Smooth muscle cell (in vitro differentiated cells): ENCODE measurements at regions not wholly inside any gene's neighbourhood (a gene's known extent, or its start where the extent isn't known, plus 50 kb on each side); places are given as distances from the start of the nearest gene placed in this dataset.

Source experiments
- DNase-seq: peaks from one replicate; lab custom pipeline; 2025; ENCODE audit not compliant: unreplicated experiment; lab: John Stamatoyannopoulos, UW
- H2AFZ ChIP-seq: fragments of 200-600 bp; sonication (generic); 2 replicates; pipeline ENCODE4 v1.6.0; 2016; ENCODE audit warnings: antibody characterized with exemption, low read depth, mild to moderate bottlenecking
- H3F3A ChIP-seq: fragments of 200-600 bp; sonication (generic); 2 replicates; pipeline ENCODE4 v1.6.0; 2017; ENCODE audit warnings: antibody characterized with exemption, low read depth
- H3K27ac ChIP-seq: fragments of 200-600 bp; sonication (generic); 2 replicates; pipeline ENCODE4 v1.5.1; 2016; ENCODE audit warnings: low read depth, mild to moderate bottlenecking
- H3K27me3 ChIP-seq: fragments of 200-600 bp; sonication (generic); 2 replicates; pipeline ENCODE4 v1.6.1; 2016; ENCODE audit warnings: low read depth, mild to moderate bottlenecking
- H3K36me3 ChIP-seq: fragments of 200-600 bp; sonication (generic); 2 replicates; pipeline ENCODE4 v1.5.1; 2016; ENCODE audit warnings: low read depth
- H3K4me1 ChIP-seq: fragments of 200-600 bp; sonication (generic); 2 replicates; pipeline ENCODE4 v1.5.1; 2016; ENCODE audit warnings: low read depth
- H3K4me2 ChIP-seq: fragments of 200-600 bp; sonication (generic); 2 replicates; pipeline ENCODE4 v1.6.0; 2016; ENCODE audit warnings: mild to moderate bottlenecking
- H3K4me3 ChIP-seq: fragments of 200-600 bp; sonication (generic); 2 replicates; pipeline ENCODE4 v1.5.1; 2016; ENCODE audit warnings: mild to moderate bottlenecking
- H3K79me2 ChIP-seq: fragments of 200-600 bp; sonication (generic); 2 replicates; pipeline ENCODE4 v1.6.0; 2016; ENCODE audit warnings: low read depth, mild to moderate bottlenecking
- H3K9ac ChIP-seq: fragments of 200-600 bp; sonication (generic); 2 replicates; pipeline ENCODE4 v1.6.0; 2016; ENCODE audit warnings: low read depth
- H3K9me3 ChIP-seq: fragments of 200-600 bp; sonication (generic); replicated peaks from 2 replicates; pipeline ENCODE4 v1.5.1; 2016; ENCODE audit warnings: low read depth
- H4K20me1 ChIP-seq: fragments of 200-600 bp; sonication (generic); 2 replicates; pipeline ENCODE4 v1.6.0; 2016; ENCODE audit warnings: low read depth
- whole genome bisulfite sequencing: methylation state at CpG from one replicate; pipeline ENCODE4 v1.1.7; 2016; ENCODE audit warnings: low lambda C conversion rate; 5-methylcytosine and 5-hydroxymethylcytosine counted together
- TF ChIP-seq, protein P1 (sequence below): fragments of 200-600 bp; sonication (generic); IDR thresholded peaks from 2 replicates; pipeline ENCODE4 v1.5.1; 2017; ENCODE audit warnings: borderline replicate concordance, mild to moderate bottlenecking, antibody characterized with exemption; ENCODE audit not compliant: insufficient read depth, poor library complexity, severe bottlenecking

DNA sequence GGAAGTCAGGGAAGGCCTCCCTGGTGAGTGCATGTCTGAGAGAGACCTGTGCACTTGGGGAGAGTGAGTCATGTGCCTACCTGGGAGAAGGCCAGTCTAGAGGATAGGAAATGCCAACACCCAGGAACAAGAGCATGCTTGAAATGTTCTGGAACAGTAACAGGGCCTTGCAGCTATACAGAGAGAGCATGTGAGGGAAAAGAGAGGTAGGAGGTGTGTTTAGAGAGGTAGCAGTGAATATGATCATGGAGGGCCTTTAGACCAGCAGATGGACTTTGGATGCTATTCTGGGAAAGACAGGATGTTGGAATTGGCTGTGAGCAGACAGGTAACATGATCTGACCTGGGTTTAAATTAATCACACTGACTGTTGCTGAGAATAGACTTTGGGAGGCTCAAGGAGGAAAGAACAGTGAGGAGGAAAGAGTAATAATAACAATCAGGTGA is 1143.6 kb downstream of the FLRT2 start:
- no peak for DNase-seq
- Histone ChIP-seq H4K20me1 (no peaks in the 10 kb centered on the region), H3K9ac (no peak overlapping the region), H3K4me3 (no peak overlapping the region), H3K9me3 (no peaks in the 10 kb centered on the region), H2AFZ (no peak overlapping the region), H3F3A (no peaks in the 10 kb centered on the region), H3K79me2 (no peaks in the 10 kb centered on the region), H3K4me1 (no peaks in the 10 kb centered on the region), H3K4me2 (no peak overlapping the region), H3K27me3 (no peaks in the 10 kb centered on the region), H3K36me3 (no peaks in the 10 kb centered on the region), H3K27ac (no peak overlapping the region)
- TF ChIP-seq, protein P1, sequence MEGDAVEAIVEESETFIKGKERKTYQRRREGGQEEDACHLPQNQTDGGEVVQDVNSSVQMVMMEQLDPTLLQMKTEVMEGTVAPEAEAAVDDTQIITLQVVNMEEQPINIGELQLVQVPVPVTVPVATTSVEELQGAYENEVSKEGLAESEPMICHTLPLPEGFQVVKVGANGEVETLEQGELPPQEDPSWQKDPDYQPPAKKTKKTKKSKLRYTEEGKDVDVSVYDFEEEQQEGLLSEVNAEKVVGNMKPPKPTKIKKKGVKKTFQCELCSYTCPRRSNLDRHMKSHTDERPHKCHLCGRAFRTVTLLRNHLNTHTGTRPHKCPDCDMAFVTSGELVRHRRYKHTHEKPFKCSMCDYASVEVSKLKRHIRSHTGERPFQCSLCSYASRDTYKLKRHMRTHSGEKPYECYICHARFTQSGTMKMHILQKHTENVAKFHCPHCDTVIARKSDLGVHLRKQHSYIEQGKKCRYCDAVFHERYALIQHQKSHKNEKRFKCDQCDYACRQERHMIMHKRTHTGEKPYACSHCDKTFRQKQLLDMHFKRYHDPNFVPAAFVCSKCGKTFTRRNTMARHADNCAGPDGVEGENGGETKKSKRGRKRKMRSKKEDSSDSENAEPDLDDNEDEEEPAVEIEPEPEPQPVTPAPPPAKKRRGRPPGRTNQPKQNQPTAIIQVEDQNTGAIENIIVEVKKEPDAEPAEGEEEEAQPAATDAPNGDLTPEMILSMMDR, result no peak

DNA sequence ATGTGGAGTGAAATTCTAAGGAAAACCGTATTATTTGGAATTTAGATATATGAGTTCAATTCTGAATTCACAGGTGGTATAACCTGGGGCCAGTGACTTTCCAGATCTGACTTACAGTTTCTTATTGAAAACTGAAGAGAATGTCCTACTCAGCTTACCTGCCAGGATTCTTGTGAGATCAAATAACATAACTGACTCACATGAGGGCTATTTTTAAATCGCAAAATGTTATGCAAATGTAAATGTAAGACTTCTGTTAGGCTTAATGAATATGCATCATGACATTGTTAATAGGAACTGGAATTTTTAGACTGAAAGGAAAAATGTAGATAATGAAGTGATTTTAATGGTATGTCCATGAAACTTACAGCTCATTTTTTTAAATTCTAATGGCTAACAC is 1142.1 kb downstream of the FLRT2 start:
- Histone ChIP-seq H4K20me1 (no peaks in the 10 kb centered on the region), H3K9me3 (no peaks in the 10 kb centered on the region), H3K36me3 (no peaks in the 10 kb centered on the region), H3K4me3 (no peak overlapping the region), H3K4me1 (no peaks in the 10 kb centered on the region), H3K27me3 (no peaks in the 10 kb centered on the region), H3K79me2 (no peaks in the 10 kb centered on the region), H2AFZ (no peak overlapping the region), H3K9ac (no peak overlapping the region), H3K27ac (no peak overlapping the region), H3K4me2 (no peak overlapping the region), H3F3A (no peaks in the 10 kb centered on the region)
- TF ChIP-seq, protein P1, result no peak
- 82% methylated on average over 2 of the region's 2 CpGs for WGBS
- no peak for DNase-seq

DNA sequence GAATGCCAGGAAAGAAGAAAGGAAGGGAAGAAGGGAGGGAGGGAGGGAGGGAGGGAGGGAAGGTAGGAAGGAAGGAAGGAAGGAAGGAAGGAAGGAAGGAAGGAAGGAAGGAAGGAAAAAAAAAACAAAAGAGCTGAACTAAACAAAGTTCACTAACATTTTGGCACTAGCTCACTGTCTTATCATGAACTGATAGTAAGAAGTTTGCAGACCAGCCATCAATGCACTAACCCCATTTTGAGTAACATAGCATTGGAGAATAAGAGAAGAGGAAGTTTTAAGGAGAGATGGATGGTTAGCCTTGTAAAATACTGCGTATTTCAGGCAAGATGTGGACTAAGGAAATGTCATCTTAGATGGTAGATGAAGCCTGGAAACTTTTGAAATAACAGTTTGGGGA is 1136.0 kb downstream of the FLRT2 start:
- Histone ChIP-seq H2AFZ (no peak overlapping the region), H3F3A (no peaks in the 10 kb centered on the region), H3K9ac (no peak overlapping the region), H3K4me2 (no peak overlapping the region), H3K79me2 (no peaks in the 10 kb centered on the region), H3K4me3 (no peak overlapping the region), H3K27ac (no peak overlapping the region), H4K20me1 (no peaks in the 10 kb centered on the region), H3K4me1 (no peaks in the 10 kb centered on the region), H3K36me3 (no peaks in the 10 kb centered on the region), H3K9me3 (no peaks in the 10 kb centered on the region), H3K27me3 (no peaks in the 10 kb centered on the region)
- WGBS, result 74% methylated on average over 1 of the region's 1 CpG
- DNase-seq, result no peak
- TF ChIP-seq, protein P1, result no peak

DNA sequence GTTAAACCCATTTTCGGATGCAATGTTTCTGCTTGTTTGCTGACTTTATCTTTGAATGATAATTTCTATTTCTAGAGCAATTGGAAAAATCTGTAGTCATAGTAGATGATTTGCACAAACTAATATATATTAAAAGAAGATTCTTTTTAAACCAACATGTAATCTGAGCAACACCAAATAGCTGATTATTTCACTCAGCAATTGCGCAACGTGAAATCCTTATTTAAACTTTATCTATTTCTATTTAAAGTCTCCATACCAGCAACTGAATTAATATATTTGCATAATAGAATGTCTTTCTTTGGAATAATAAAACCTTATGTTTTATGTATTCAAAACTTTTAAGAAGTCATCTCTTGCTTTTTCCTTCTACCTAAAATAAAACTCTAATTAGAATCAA is 1132.4 kb downstream of the FLRT2 start:
- no peaks in the 10 kb centered on the region for H3K79me2 ChIP-seq
- DNase-seq, result no peak
- H3K4me2 ChIP-seq, result no peak overlapping the region
- H3K4me3 ChIP-seq, result no peak overlapping the region
- H3K27ac ChIP-seq, result no peak overlapping the region
- no peaks in the 10 kb centered on the region for H3K4me1 ChIP-seq
- H3K9ac ChIP-seq, result no peak overlapping the region
- no peak overlapping the region for H2AFZ ChIP-seq
- no peaks in the 10 kb centered on the region for H4K20me1 ChIP-seq
- 96% methylated on average over 3 of the region's 3 CpGs for WGBS
- H3K27me3 ChIP-seq, result no peaks in the 10 kb centered on the region
- H3F3A ChIP-seq, result no peaks in the 10 kb centered on the region
- H3K9me3 ChIP-seq, result no peaks in the 10 kb centered on the region
- TF ChIP-seq, protein P1, result no peak
- H3K36me3 ChIP-seq, result no peaks in the 10 kb centered on the region
